H1 (cell line): ENCODE measurements at regions not wholly inside any gene's neighbourhood (a gene's known extent, or its start where the extent isn't known, plus 50 kb on each side); places are given as distances from the start of the nearest gene placed in this dataset.
"Not testable (repeated sequence)": the region's sequence is repeated elsewhere in the genome, so short reads cannot be mapped to it uniquely, and the experiment has no call there.

Source experiments
- CTCF ChIA-PET: fragments of 300-600 bp; sonication (Branson Sonifier 250); formaldehyde crosslinking; loops from one replicate; lab custom pipeline; 2021; ENCODE audit not compliant: partially characterized antibody; lab: Charles Lee
- POLR2A ChIA-PET: fragments of 300-600 bp; sonication (Branson Sonifier 250); formaldehyde crosslinking; loops from one replicate; lab custom pipeline; 2021; ENCODE audit warnings: inconsistent platforms; ENCODE audit not compliant: partially characterized antibody; lab: Charles Lee
- DNase-seq, 2 experiments: peaks; one replicate each; pipeline versions ENCODE4 v3.0.0 to v3.0.0-alpha.2; 2010 to 2022; ENCODE audit warnings: low spot score in 2 of 2, low read depth in 1 of 2, mixed read lengths in 1 of 2
- FAIRE-seq: peaks from 2 replicates; lab custom pipeline; 2011; peaks lifted over from hg19 to GRCh38; lab: Jason Lieb, UNC
- H2AFZ ChIP-seq: 2 replicates; pipeline ENCODE4 v1.8.1; 2012; ENCODE audit warnings: low read length, inconsistent platforms
- H2AK5ac ChIP-seq: 2 replicates; pipeline ENCODE4 v1.6.1; 2013; ENCODE audit warnings: low read depth, low read length
- H2BK120ac ChIP-seq: replicated peaks from 2 replicates; pipeline ENCODE3; 2013; ENCODE audit warnings: low read depth, low read length, inconsistent platforms
- H2BK12ac ChIP-seq: 2 replicates; pipeline ENCODE4 v1.6.1; 2013; ENCODE audit warnings: low read depth, low read length
- H2BK15ac ChIP-seq: 2 replicates; pipeline ENCODE4 v1.6.1; 2013; ENCODE audit warnings: low read length
- H2BK20ac ChIP-seq: 2 replicates; pipeline ENCODE4 v1.6.1; 2013; ENCODE audit warnings: low read length
- H2BK5ac ChIP-seq: 2 replicates; pipeline ENCODE4 v1.6.1; 2013; ENCODE audit warnings: low read depth, low read length
- H3K14ac ChIP-seq: 2 replicates; pipeline ENCODE4 v1.6.1; 2013; ENCODE audit warnings: inconsistent platforms; ENCODE audit not compliant: insufficient read length
- H3K18ac ChIP-seq: 2 replicates; pipeline ENCODE4 v1.6.1; 2013; ENCODE audit warnings: low read length; ENCODE audit errors: extremely low read depth
- H3K23ac ChIP-seq: 2 replicates; pipeline ENCODE4 v1.6.1; 2013; ENCODE audit warnings: inconsistent platforms; ENCODE audit not compliant: insufficient read length
- H3K23me2 ChIP-seq: 2 replicates; pipeline ENCODE4 v1.6.1; 2013; ENCODE audit warnings: low read depth, low read length
- H3K27ac ChIP-seq: 2 replicates; pipeline ENCODE4 v1.6.1; 2011; ENCODE audit warnings: low read depth, low read length, inconsistent platforms
- H3K27me3 ChIP-seq, 4 experiments: replicated peaks in 1 of 4; 1 replicate in 1 of 4; 2 replicates in 3 of 4; pipeline versions ENCODE4 v1.6.1 to v1.8.1; 2011 to 2013; ENCODE audit warnings: low read length in 3 of 4, mild to moderate bottlenecking in 3 of 4, inconsistent platforms in 2 of 4, mixed read lengths in 2 of 4, moderate library complexity in 1 of 4; ENCODE audit not compliant: control insufficient read depth in 3 of 4, insufficient read depth in 3 of 4; ENCODE audit errors: extremely low read depth in 1 of 4
- H3K36me3 ChIP-seq, 4 experiments: 2 replicates each; pipeline versions ENCODE4 v1.6.1 to v1.8.1; 2011 to 2013; ENCODE audit warnings: mild to moderate bottlenecking in 4 of 4, low read length in 3 of 4, moderate library complexity in 2 of 4, control low read depth in 1 of 4, inconsistent platforms in 1 of 4; ENCODE audit not compliant: insufficient read depth in 4 of 4, control insufficient read depth in 2 of 4
- H3K4ac ChIP-seq: replicated peaks from 2 replicates; pipeline ENCODE3; 2013; ENCODE audit warnings: low read length, low read depth, mixed read lengths, inconsistent platforms; ENCODE audit not compliant: insufficient read length
- H3K4me1 ChIP-seq, 4 experiments: replicated peaks in 1 of 4; 1 replicate in 1 of 4; 2 replicates in 3 of 4; pipeline versions ENCODE4 v1.6.1 to v1.8.1; 2011 to 2013; ENCODE audit warnings: low read length in 3 of 4, inconsistent platforms in 2 of 4, mixed read lengths in 1 of 4; ENCODE audit not compliant: insufficient read depth in 4 of 4, control insufficient read depth in 3 of 4
- H3K4me2 ChIP-seq, 2 experiments: 2 replicates each; pipeline versions ENCODE4 v1.6.1 to v1.8.1; 2011 to 2013; ENCODE audit warnings: low read depth in 2 of 2, low read length in 2 of 2, control low read depth in 1 of 2, inconsistent platforms in 1 of 2, mild to moderate bottlenecking in 1 of 2; ENCODE audit not compliant: insufficient read depth in 1 of 2
- H3K4me3 ChIP-seq, 4 experiments: fragments of 200-600, 300-600 bp in 1 of 4; sonication (generic), shearing (Covaris generic), sonication (Bioruptor Twin) in 1 of 4; 2 replicates each; pipeline versions ENCODE4 v1.5.1 to v1.8.1; 2011 to 2016; ENCODE audit warnings: low read length in 4 of 4, low read depth in 3 of 4, control low read depth in 2 of 4, inconsistent platforms in 2 of 4, mild to moderate bottlenecking in 2 of 4, mixed read lengths in 1 of 4, moderate library complexity in 1 of 4; ENCODE audit not compliant: insufficient read depth in 2 of 4; ENCODE audit errors: extremely low read depth in 1 of 4
- H3K56ac ChIP-seq: replicated peaks from 2 replicates; pipeline ENCODE3; 2013; ENCODE audit warnings: low read depth, mild to moderate bottlenecking, mixed read lengths, low read length, inconsistent platforms; ENCODE audit not compliant: insufficient read length
- H3K79me1 ChIP-seq: 2 replicates; pipeline ENCODE4 v1.6.1; 2013; ENCODE audit warnings: low read depth, low read length, control low read depth
- H3K79me2 ChIP-seq, 2 experiments: 2 replicates each; pipeline versions ENCODE4 v1.6.1 to v1.8.1; 2012 to 2013; ENCODE audit warnings: low read length in 2 of 2, mild to moderate bottlenecking in 2 of 2, inconsistent platforms in 1 of 2; ENCODE audit not compliant: insufficient read depth in 2 of 2, control insufficient read depth in 1 of 2
- H3K9ac ChIP-seq, 4 experiments: replicated peaks in 1 of 4; 1 replicate in 1 of 4; 2 replicates in 3 of 4; pipeline versions ENCODE4 v1.6.1 to v1.8.1; 2011 to 2013; ENCODE audit warnings: low read depth in 3 of 4, low read length in 3 of 4, control low read depth in 2 of 4, mild to moderate bottlenecking in 2 of 4, moderate library complexity in 2 of 4, inconsistent platforms in 1 of 4; ENCODE audit errors: extremely low read depth in 1 of 4
- H3K9me3 ChIP-seq, 2 experiments: 2 replicates each; pipeline versions ENCODE4 v1.6.1 to v1.8.1; 2012 to 2013; ENCODE audit warnings: mild to moderate bottlenecking in 2 of 2, moderate library complexity in 2 of 2, control low read depth in 1 of 2, inconsistent platforms in 1 of 2, low read depth in 1 of 2, low read length in 1 of 2, mixed read lengths in 1 of 2; ENCODE audit not compliant: insufficient read depth in 2 of 2
- H4K20me1 ChIP-seq, 2 experiments: replicated peaks in 1 of 2; 2 replicates each; pipeline versions ENCODE3 to v1.8.1; 2011 to 2013; ENCODE audit warnings: inconsistent platforms in 2 of 2, low read length in 2 of 2, mild to moderate bottlenecking in 1 of 2; ENCODE audit not compliant: insufficient read depth in 2 of 2, control insufficient read depth in 1 of 2
- H4K5ac ChIP-seq: 2 replicates; pipeline ENCODE4 v1.6.1; 2013; ENCODE audit warnings: low read length, low read depth, mixed read lengths, inconsistent platforms; ENCODE audit not compliant: insufficient read length
- H4K8ac ChIP-seq: 2 replicates; pipeline ENCODE4 v1.8.0; 2013; ENCODE audit warnings: mild to moderate bottlenecking, moderate library complexity, low read length, inconsistent platforms; ENCODE audit not compliant: insufficient read depth; ENCODE audit errors: extremely low read depth
- H4K91ac ChIP-seq: replicated peaks from 2 replicates; pipeline ENCODE3; 2013; ENCODE audit warnings: low read length, mixed read lengths, inconsistent platforms; ENCODE audit not compliant: insufficient read length
- RBBP5 ChIP-seq: IDR thresholded peaks from 2 replicates; pipeline ENCODE4 v1.7.1; 2012; ENCODE audit warnings: low read depth, mild to moderate bottlenecking, inconsistent platforms, low read length, moderate library complexity, borderline replicate concordance
- SIN3A ChIP-seq, 2 experiments: IDR thresholded peaks in 1 of 2; conservative IDR thresholded peaks in 1 of 2; 2 replicates each; pipeline ENCODE4 v1.6.1; 2011 to 2012; ENCODE audit warnings: low read length in 2 of 2, improper control_type of control experiment in 1 of 2, low read depth in 1 of 2, mild to moderate bottlenecking in 1 of 2
- WGBS, 2 experiments: shearing (Covaris generic) in 1 of 2; methylation state at CpG; one replicate each; pipeline versions ENCODE4 v1.1.6 to v1.1.7; 2013 to 2015; ENCODE audit warnings: low lambda C conversion rate in 2 of 2, mixed read lengths in 2 of 2, inconsistent platforms in 1 of 2, low coverage in 1 of 2, missing lambda C conversion rate in 1 of 2; ENCODE audit not compliant: insufficient replicate concordance in 2 of 2, insufficient coverage in 1 of 2, insufficient read length in 1 of 2; ENCODE audit errors: extremely low coverage in 1 of 2, missing lambda C conversion rate in 1 of 2; 5-methylcytosine and 5-hydroxymethylcytosine counted together

GRCh38 chr10:4403638-4404252 is 422.3 kb upstream of the AKR1E2 start (continued):
- TF ChIP-seq SIN3A (conservative IDR thresholded peaks at IDR 0.05 in 1 of 2, IDR thresholded peaks at IDR 0.05 in 1 of 2; ENCODE audit: low read depth in 1 of 2, low read length in 2 of 2) (no peak), RBBP5 (no peak)

GRCh38 chr10:4401080-4401479 is 424.9 kb upstream of the AKR1E2 start:
- H3K36me3 ChIP-seq, H2BK120ac ChIP-seq, H3K27me3 ChIP-seq, H3K9ac ChIP-seq, POLR2A ChIA-PET, FAIRE-seq, H3K79me1 ChIP-seq, H2AFZ ChIP-seq, H3K4ac ChIP-seq, DNase-seq, H4K5ac ChIP-seq, H3K9me3 ChIP-seq, H3K4me1 ChIP-seq, H2BK12ac ChIP-seq, H4K20me1 ChIP-seq, H2BK20ac ChIP-seq, H3K23ac ChIP-seq, H3K4me2 ChIP-seq, H4K8ac ChIP-seq, H2AK5ac ChIP-seq, H3K18ac ChIP-seq, H3K56ac ChIP-seq, H3K79me2 ChIP-seq, H2BK5ac ChIP-seq, H2BK15ac ChIP-seq, H3K4me3 ChIP-seq, H3K14ac ChIP-seq, H3K27ac ChIP-seq, H3K23me2 ChIP-seq, H4K91ac ChIP-seq: not testable (repeated sequence)
- CTCF ChIA-PET = interaction anchor here (2.1 kb wide), 1 partner anchor 9 kb away, joined by 6 read pairs; no protein-coding TSS in a partner anchor
- WGBS, 2 experiments = 88% methylated on average over 4 of the region's 4 CpGs; no CpG with 5 or more reads in 1 of the 2 experiments
